ENCODE measurements at regions not wholly inside any gene's neighbourhood (a gene's known extent, or its start where the extent isn't known, plus 50 kb on each side); places are given as distances from the start of the nearest gene placed in this dataset.
"Not testable (repeated sequence)": the region's sequence is repeated elsewhere in the genome, so short reads cannot be mapped to it uniquely, and the experiment has no call there.

DNA sequence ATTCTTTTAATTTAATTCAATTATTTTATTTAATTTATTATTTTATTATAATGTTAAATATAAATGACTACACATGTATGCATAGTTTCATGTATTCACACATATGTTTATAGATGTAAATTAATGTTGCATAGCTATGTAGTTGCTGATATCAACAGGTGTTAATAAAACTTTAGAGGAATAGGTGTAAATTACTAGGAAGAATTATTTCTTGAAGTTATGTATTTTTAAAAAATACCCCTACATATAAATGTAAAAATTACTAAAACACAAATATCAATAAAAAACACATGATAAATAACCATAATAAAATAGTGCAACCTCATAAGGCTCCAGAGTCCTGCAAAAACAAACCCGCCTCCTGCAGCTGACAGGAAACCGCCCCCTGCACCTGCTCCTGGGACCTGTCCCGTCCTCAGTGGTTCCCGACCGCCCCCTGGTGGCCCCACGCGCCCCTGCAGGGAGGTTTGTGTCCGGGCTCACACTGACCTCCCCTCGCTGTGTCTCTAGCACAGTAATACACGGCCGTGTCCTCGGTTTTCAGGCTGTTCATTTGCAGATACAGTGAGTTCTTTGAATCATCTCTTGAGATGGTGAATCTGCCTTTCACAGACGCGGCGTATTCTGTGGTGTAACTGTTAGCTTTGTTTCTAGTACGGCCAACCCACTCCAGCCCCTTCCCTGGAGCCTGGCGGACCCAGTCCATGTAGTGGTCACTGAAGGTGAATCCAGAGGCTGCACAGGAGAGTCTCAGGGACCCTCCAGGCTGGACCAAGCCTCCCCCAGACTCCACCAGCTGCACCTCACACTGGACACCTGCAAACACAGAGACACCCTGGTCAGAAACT is 1264.0 kb downstream of the TMEM121 start:
- no peaks in the 10 kb centered on the region for H3K9me3 ChIP-seq (ENCODE audit: control insufficient read depth, low read length)
- no peaks in the 10 kb centered on the region for H3K4me1 ChIP-seq (ENCODE audit: control insufficient read depth, insufficient read depth, low read length)
- no peaks in the 10 kb centered on the region for H3K36me3 ChIP-seq (ENCODE audit: control insufficient read depth, insufficient read depth, low read length, severe bottlenecking)
- H3K4me3 ChIP-seq (ENCODE audit: low read length): no peak overlapping the region
- no peak for DNase-seq (ENCODE audit: low read depth)
- H3K27me3 ChIP-seq (replicated peaks; ENCODE audit: control insufficient read depth, insufficient read depth, low read length): no peaks in the 10 kb centered on the region
- no peak overlapping the region for H3K9ac ChIP-seq (ENCODE audit: low read length)

DNA sequence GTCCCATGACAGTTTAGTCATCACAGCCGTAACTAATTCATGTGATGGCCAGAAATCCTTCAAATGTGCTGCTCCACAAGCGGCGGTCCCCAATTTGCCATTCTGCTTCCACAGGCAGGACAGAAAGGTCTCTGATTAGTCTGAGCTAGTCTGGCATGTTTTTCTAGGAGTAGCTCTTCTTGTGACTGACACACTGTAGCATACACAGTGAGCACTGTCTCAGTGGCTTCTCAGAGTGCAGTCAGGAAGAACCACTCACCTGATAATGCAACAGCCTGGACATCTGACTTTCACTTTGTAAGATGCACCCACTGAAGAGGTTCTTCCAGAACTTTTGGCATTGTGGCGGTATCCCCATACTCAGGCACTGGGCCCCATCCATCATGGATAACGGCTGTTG is 1266.2 kb downstream of the TMEM121 start:
- no peaks in the 10 kb centered on the region for H3K4me1 ChIP-seq (ENCODE audit: control insufficient read depth, insufficient read depth, low read length)
- no peak overlapping the region for H3K9ac ChIP-seq (ENCODE audit: low read length)
- no peaks in the 10 kb centered on the region for H3K9me3 ChIP-seq (ENCODE audit: control insufficient read depth, low read length)
- H3K4me3 ChIP-seq (ENCODE audit: low read length): no peak overlapping the region
- DNase-seq (ENCODE audit: low read depth): no peak
- H3K27me3 ChIP-seq (replicated peaks; ENCODE audit: control insufficient read depth, insufficient read depth, low read length): no peaks in the 10 kb centered on the region
- H3K36me3 ChIP-seq (ENCODE audit: control insufficient read depth, insufficient read depth, low read length, severe bottlenecking): no peaks in the 10 kb centered on the region

- not testable (repeated sequence) for H3K4me1 ChIP-seq (ENCODE audit: control insufficient read depth, insufficient read depth, low read length); H3K4me3 ChIP-seq (ENCODE audit: low read length); H3K36me3 ChIP-seq (ENCODE audit: control insufficient read depth, insufficient read depth, low read length, severe bottlenecking); H3K9ac ChIP-seq (ENCODE audit: low read length); H3K27me3 ChIP-seq (replicated peaks; ENCODE audit: control insufficient read depth, insufficient read depth, low read length); DNase-seq (ENCODE audit: low read depth); H3K9me3 ChIP-seq (ENCODE audit: control insufficient read depth, low read length)
These were observed 1271.8 kb downstream of the TMEM121 start for GRCh38 chr14:106798166-106798565.

DNA sequence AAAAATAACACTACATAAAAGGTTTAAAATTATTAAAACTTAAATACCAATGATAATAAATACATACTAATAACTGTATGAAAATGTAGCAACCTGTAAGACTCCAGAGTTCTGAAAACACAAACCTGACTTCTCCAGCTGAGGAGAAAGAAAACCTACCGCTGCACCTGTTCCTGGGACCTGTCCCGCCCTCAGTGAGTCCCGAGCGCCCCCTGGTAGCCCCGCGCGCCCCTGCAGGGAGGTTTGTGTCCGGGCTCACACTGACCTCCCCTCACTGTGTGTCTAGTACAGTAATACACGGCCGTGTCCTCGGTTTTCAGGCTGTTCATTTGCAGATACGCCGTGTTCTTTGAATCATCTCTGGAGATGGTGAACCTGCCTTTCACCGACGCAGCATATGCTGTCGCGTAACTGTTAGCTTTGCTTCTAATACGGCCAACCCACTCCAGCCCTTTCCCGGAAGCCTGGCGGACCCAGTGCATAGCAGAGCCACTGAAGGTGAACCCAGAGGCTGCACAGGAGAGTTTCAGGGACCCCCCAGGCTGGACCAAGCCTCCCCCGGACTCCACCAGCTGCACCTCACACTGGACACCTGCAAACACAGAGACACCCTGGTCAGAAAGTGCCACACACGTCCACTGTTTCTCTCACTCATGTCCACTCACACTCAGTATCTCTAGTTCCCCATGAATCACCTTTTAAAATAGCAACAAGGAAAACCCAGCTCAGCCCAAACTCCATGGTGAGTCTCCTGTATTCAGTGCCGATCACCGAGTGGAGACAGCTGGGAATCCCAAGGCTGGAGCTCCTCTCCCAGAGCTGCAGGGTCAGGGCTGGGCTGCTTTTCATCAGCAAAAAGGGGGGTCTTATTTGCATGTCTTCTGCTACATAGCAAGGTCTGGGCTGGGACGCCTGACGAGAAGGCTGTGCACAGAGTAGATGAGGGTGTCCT is 1276.3 kb downstream of the TMEM121 start:
- Histone ChIP-seq H3K4me1 (ENCODE audit: control insufficient read depth, insufficient read depth, low read length) (no peaks in the 10 kb centered on the region), H3K4me3 (ENCODE audit: low read length) (no peak overlapping the region), H3K9me3 (ENCODE audit: control insufficient read depth, low read length) (peaks cover 4% of the 10 kb centered on the region), H3K27me3 (replicated peaks; ENCODE audit: control insufficient read depth, insufficient read depth, low read length) (no peaks in the 10 kb centered on the region), H3K9ac (ENCODE audit: low read length) (no peak overlapping the region), H3K36me3 (ENCODE audit: control insufficient read depth, insufficient read depth, low read length, severe bottlenecking) (no peaks in the 10 kb centered on the region)
- no peak for DNase-seq (ENCODE audit: low read depth)

- DNase-seq (ENCODE audit: low read depth): no peak
- Histone ChIP-seq H3K4me1 (ENCODE audit: control insufficient read depth, insufficient read depth, low read length) (no peaks in the 10 kb centered on the region), H3K9ac (ENCODE audit: low read length) (no peak overlapping the region), H3K27me3 (replicated peaks; ENCODE audit: control insufficient read depth, insufficient read depth, low read length) (no peaks in the 10 kb centered on the region), H3K4me3 (ENCODE audit: low read length) (no peak overlapping the region), H3K36me3 (ENCODE audit: control insufficient read depth, insufficient read depth, low read length, severe bottlenecking) (no peaks in the 10 kb centered on the region), H3K9me3 (ENCODE audit: control insufficient read depth, low read length) (peaks cover 2% of the 10 kb centered on the region)
These were observed 1277.0 kb downstream of the TMEM121 start for GRCh38 chr14:106803379-106803778.

DNA sequence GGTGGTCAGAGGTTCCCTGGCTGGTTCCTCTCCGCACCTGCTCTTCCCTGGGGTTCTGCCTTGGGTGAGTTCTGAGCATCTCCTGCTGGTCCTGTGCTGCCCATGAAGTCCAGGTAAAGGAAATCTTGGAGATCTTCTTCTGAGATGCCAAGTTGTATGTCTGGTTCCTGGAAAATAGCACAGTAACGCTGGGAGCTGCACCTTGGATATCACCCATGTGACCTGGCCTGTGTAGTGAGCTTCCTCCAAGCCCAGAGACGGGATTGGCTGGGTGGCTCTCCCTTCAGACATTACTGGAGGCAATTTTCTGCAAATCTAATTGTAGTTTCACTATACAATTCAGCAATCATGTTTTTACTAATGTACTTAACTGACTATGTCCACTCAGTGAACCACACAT is 1281.1 kb downstream of the TMEM121 start:
- Histone ChIP-seq H3K27me3 (replicated peaks; ENCODE audit: control insufficient read depth, insufficient read depth, low read length) (no peaks in the 10 kb centered on the region), H3K9ac (ENCODE audit: low read length) (no peak overlapping the region), H3K4me3 (ENCODE audit: low read length) (no peak overlapping the region), H3K9me3 (ENCODE audit: control insufficient read depth, low read length) (no peaks in the 10 kb centered on the region), H3K4me1 (ENCODE audit: control insufficient read depth, insufficient read depth, low read length) (peaks cover 3% of the 10 kb centered on the region), H3K36me3 (ENCODE audit: control insufficient read depth, insufficient read depth, low read length, severe bottlenecking) (no peaks in the 10 kb centered on the region)
- DNase-seq (ENCODE audit: low read depth): no peak

DNA sequence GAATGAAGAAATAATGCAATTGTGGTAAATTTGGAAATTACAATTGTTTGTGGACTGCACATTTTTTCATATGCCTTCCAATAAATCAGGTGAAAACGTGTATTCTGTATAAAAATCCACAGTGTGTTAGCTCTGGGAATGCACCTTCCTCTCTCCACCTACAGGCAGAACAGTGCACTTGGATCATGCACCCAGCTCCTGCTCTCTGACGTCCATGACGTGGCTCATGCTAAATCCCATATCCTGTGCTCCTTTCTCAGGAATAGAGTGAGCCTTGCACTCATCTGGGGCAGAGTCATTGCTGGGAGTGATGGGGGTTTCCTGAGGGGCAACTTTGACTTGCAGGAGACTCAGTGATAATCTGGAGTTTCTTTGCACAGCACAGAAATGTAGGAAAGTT is 1282.1 kb downstream of the TMEM121 start:
- peaks cover 6% of the 10 kb centered on the region for H3K4me1 ChIP-seq (ENCODE audit: control insufficient read depth, insufficient read depth, low read length)
- no peaks in the 10 kb centered on the region for H3K27me3 ChIP-seq (replicated peaks; ENCODE audit: control insufficient read depth, insufficient read depth, low read length)
- H3K9ac ChIP-seq (ENCODE audit: low read length): no peak overlapping the region
- H3K36me3 ChIP-seq (ENCODE audit: control insufficient read depth, insufficient read depth, low read length, severe bottlenecking): no peaks in the 10 kb centered on the region
- no peaks in the 10 kb centered on the region for H3K9me3 ChIP-seq (ENCODE audit: control insufficient read depth, low read length)
- H3K4me3 ChIP-seq (ENCODE audit: low read length): no peak overlapping the region
- no peak for DNase-seq (ENCODE audit: low read depth)

- no peaks in the 10 kb centered on the region for H3K9me3 ChIP-seq (ENCODE audit: control insufficient read depth, low read length)
- H3K36me3 ChIP-seq (ENCODE audit: control insufficient read depth, insufficient read depth, low read length, severe bottlenecking): no peaks in the 10 kb centered on the region
- H3K27me3 ChIP-seq (replicated peaks; ENCODE audit: control insufficient read depth, insufficient read depth, low read length): no peaks in the 10 kb centered on the region
- peaks cover 6% of the 10 kb centered on the region for H3K4me1 ChIP-seq (ENCODE audit: control insufficient read depth, insufficient read depth, low read length)
- DNase-seq (ENCODE audit: low read depth): no peak
- no peak overlapping the region for H3K4me3 ChIP-seq (ENCODE audit: low read length)
- no peak overlapping the region for H3K9ac ChIP-seq (ENCODE audit: low read length)
These were observed 1282.5 kb downstream of the TMEM121 start for GRCh38 chr14:106808907-106809306.

DNA sequence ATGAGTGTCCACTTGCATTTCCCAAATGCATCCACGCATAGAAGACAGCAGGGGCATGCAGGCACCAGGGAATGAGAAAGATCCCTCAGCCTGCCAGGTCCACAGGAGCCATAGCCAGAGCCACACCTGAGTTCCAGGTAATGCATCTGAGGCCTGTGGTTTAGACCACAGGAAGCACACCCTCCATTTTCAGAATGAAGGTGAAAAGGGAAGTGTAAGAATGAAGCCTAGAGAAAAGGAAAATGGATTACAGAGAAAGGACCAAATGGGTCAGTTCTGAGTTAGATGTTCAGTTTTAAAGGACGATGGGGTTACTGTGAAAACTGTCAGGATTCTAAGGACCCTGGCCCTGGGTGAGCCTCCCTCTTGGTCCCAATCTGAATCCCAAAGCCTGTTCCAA is 1283.2 kb downstream of the TMEM121 start:
- Histone ChIP-seq H3K36me3 (ENCODE audit: control insufficient read depth, insufficient read depth, low read length, severe bottlenecking) (no peaks in the 10 kb centered on the region), H3K9ac (ENCODE audit: low read length) (no peak overlapping the region), H3K9me3 (ENCODE audit: control insufficient read depth, low read length) (no peaks in the 10 kb centered on the region), H3K4me3 (ENCODE audit: low read length) (no peak overlapping the region), H3K27me3 (replicated peaks; ENCODE audit: control insufficient read depth, insufficient read depth, low read length) (no peaks in the 10 kb centered on the region), H3K4me1 (ENCODE audit: control insufficient read depth, insufficient read depth, low read length) (peaks cover 6% of the 10 kb centered on the region)
- no peak for DNase-seq (ENCODE audit: low read depth)

DNA sequence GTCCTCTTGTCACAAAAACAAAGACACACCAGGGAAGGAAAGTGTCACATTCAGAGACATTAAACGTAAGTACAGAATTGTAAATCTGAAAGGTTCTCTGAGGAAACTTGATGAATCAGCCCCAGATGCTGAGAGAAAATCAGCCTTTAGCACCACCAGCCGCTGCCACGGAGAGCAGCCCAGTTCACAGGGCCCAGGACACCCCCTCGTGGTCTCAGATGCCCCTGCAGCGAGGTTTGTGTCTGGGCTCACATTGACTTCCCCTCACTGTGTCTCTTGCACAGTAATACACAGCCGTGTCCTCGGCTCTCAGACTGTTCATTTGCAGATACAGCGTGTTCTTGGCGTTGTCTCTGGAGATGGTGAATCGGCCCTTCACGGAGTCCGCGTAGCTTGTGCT is 1283.8 kb downstream of the TMEM121 start:
- not testable (repeated sequence) for H3K9ac ChIP-seq (ENCODE audit: low read length); H3K9me3 ChIP-seq (ENCODE audit: control insufficient read depth, low read length); H3K27me3 ChIP-seq (replicated peaks; ENCODE audit: control insufficient read depth, insufficient read depth, low read length); H3K36me3 ChIP-seq (ENCODE audit: control insufficient read depth, insufficient read depth, low read length, severe bottlenecking); H3K4me1 ChIP-seq (ENCODE audit: control insufficient read depth, insufficient read depth, low read length); H3K4me3 ChIP-seq (ENCODE audit: low read length); DNase-seq (ENCODE audit: low read depth)

- H3K9me3 ChIP-seq (ENCODE audit: control insufficient read depth, low read length): no peaks in the 10 kb centered on the region
- H3K27me3 ChIP-seq (replicated peaks; ENCODE audit: control insufficient read depth, insufficient read depth, low read length): no peaks in the 10 kb centered on the region
- no peaks in the 10 kb centered on the region for H3K36me3 ChIP-seq (ENCODE audit: control insufficient read depth, insufficient read depth, low read length, severe bottlenecking)
- no peak overlapping the region for H3K9ac ChIP-seq (ENCODE audit: low read length)
- no peak overlapping the region for H3K4me3 ChIP-seq (ENCODE audit: low read length)
- no peak for DNase-seq (ENCODE audit: low read depth)
- H3K4me1 ChIP-seq (ENCODE audit: control insufficient read depth, insufficient read depth, low read length): peaks cover 6% of the 10 kb centered on the region
These were observed 1284.8 kb downstream of the TMEM121 start for GRCh38 chr14:106811162-106811561.
